ENCODE measurements at regions not wholly inside any gene's neighbourhood (a gene's known extent, or its start where the extent isn't known, plus 50 kb on each side); places are given as distances from the start of the nearest gene placed in this dataset.

DNA sequence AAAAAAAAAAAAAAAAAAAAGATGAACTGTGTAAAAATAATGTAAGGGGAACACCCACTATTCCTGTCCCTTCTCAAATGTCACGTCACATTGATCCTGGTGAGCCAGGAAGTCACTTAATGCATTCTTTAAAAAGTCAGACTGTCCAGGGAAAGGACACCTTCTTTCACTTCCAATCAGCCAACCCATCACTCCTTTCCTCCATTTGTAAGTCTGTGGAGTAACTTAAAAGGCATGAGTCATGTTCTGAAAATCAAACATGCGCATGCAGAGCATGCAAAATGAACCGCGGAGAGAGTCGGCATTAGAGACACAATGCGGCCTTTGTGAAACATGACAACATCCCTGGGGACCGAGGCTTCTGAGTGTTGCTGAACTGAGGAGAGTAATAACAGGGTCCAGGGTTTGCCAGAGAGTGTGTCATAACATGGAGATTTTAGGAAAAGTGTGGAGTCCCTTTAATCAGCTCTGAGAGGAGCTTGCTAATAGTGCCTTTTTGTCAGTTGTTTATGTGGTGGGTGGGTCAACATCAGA, 77.6 kb upstream of the SEMA6A start:
- DNase-seq (ENCODE audit: low read depth): peak; percentile 58

GRCh38 chr5:116651653-116652052, 77.0 kb upstream of the SEMA6A start:
- DNase-seq (ENCODE audit: low read depth): no peak

- no peak for DNase-seq (ENCODE audit: low read depth)
Measured at GRCh38 chr5:116650964-116651363, 76.3 kb upstream of the SEMA6A start.

GRCh38 chr5:116650544-116650943, 75.9 kb upstream of the SEMA6A start:
- no peak for DNase-seq (ENCODE audit: low read depth)

DNA sequence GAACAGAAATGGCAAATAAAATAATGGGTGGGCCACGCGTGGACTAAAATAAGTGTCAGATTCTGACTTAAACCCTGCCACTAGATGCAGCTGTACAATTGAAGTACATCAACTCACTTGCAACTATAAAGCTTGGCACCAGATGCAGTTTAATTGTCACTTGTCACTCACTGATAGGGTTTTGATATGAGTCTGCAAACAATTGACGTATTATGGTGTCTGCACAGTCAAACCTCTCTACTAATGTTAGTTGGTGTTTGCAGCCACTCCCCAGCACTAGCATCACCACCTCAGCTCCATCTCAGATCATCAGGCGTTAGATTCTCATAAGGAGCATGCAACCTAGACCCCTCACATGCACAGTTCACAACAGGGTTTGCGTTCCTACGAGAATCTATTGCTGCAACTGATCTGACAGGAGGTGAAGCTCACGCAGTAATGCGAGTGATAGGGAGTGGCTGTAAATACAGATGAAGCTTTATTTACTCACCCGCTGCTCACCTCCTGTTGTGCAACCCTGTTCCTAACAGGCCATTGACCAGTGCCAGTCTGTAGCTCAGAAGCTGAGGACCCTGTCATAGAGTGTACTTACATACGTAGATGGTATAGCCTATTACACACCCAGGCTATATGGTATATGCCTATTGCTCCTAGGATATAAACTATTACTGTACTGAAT, 72.1 kb upstream of the SEMA6A start:
- DNase-seq (ENCODE audit: low read depth): no peak

- no peak for DNase-seq (ENCODE audit: low read depth)
Measured at GRCh38 chr5:116645627-116646026, 71.0 kb upstream of the SEMA6A start.

DNA sequence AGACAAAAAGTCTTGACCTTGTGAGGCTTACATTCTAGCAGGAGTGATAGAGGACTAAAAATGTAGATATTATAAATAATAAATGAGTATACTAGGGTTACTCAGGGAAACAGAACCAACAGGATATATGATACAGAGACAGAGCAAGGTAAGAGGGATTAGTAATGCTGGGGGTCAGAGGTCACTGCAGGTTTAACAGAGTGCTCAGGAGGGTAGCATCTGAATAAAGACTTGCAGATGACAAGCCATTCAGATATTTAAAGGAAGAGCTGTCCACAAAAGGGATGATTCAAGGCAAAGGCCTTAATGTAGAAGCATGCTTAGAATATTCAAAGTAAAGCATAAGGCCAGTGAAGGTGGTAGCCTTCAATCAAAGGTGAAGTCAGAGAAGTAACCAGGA, 65.6 kb upstream of the SEMA6A start:
- DNase-seq (ENCODE audit: low read depth): no peak

DNA sequence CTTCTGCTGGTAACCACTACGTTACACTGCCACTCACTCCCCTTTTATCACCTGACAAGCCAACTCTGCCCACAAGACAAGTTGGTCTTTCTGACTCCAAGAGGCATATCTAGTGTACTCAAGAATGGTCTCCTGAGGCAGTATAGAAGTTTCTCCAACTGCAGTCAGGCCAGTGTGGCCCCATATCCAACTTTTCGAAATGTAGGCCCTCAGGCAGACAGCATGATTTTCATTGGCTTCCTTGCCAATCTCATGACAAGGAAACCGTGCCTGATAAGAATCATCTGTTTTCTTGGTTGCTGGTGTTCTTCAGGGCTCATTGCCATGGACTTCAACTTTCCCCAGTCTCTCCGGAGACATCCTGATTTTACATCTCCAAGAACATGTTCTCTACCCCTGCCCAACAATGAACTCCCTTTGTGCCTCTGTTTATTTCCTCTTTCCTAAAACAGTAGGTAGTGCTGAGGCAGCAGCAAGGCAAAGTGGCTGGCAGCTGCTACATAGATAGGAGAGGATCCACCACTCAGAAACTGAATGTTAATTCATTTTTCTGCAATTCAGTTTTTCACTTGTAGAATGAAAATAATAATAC, 62.6 kb upstream of the SEMA6A start:
- DNase-seq (ENCODE audit: low read depth): no peak

DNA sequence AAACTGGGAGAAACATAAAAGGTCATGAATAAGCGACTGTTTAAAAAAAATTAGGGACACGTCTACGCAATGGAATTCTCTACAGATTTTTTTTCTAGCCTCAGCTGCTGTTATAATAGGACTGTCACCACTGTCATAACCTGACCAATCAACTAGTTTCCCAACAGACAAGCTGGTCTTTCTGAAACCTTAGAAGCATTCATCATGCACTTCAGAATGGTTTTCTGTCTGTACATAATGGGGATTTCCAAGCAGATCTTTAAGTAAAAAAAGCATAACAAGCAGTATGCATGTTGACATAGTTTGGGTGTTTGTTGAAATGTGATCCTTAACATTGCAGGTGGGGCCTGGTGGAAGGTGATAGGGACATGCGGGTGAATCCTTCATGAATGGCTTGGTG, 58.3 kb upstream of the SEMA6A start:
- DNase-seq (ENCODE audit: low read depth): no peak

GRCh38 chr5:116631147-116631546, 56.5 kb upstream of the SEMA6A start:
- DNase-seq (ENCODE audit: low read depth): no peak

GRCh38 chr5:116629168-116629567, 54.5 kb upstream of the SEMA6A start:
- DNase-seq (ENCODE audit: low read depth): no peak

DNA sequence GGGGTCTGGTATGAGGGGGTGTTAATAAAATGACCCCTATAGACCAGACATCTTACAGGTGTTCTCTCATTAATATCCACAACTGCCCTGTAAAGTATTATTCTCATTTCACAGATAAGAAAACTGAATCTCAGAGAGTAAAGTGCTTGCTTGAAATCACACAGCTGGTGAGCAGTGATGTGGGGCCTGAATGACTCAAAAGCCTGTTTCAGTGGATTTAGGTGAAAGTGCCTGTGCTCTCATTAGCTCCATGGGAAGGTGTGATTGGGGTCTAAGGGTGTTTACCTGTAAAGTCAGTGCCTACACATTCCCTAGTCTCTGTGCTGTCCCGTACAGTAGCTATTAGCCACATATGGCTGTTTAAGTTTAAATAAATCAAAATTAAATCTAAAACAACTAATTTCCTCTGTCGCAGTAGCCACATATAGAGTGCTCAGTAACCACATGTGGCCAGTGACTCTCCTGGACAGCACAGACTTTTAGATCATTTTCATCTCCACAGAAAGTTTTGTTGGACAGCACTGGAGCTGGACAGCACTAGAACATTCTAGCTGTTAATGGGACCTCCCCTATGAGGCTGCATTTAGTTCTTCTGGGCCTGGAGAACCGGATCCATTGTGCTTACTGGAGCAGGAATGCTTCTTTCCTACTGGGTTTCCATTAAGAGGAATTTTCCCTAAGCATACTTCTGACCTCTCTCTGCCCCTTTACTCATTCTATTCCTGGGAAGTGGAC, 52.5 kb upstream of the SEMA6A start:
- no peak for DNase-seq (ENCODE audit: low read depth)

GRCh38 chr5:116626272-116626723, 51.7 kb upstream of the SEMA6A start:
- DNase-seq (ENCODE audit: low read depth): peak; percentile 78
